ENCODE measurements at regions not wholly inside any gene's neighbourhood (a gene's known extent, or its start where the extent isn't known, plus 50 kb on each side); places are given as distances from the start of the nearest gene placed in this dataset.

GRCh38 chr1:82813386-82813785, 1012.7 kb downstream of the ADGRL2 start:
- Histone ChIP-seq H3K27ac (ENCODE audit: low read depth, low read length, poor library complexity, severe bottlenecking) (no peak overlapping the region), H3K4me3 (ENCODE audit: low read depth, low read length, poor library complexity, severe bottlenecking) (no peak overlapping the region), H3K9me3 (ENCODE audit: low read depth, low read length, poor library complexity, severe bottlenecking) (no peaks in the 10 kb centered on the region), H3K4me1 (ENCODE audit: insufficient read depth, low read length, poor library complexity, severe bottlenecking) (no peaks in the 10 kb centered on the region), H3K36me3 (ENCODE audit: insufficient read depth, low read length, poor library complexity, severe bottlenecking) (no peaks in the 10 kb centered on the region), H3K27me3 (replicated peaks; ENCODE audit: insufficient read depth, low read depth, low read length, poor library complexity) (peaks cover 27% of the 10 kb centered on the region)
- TF ChIP-seq EZH2 (IDR thresholded peaks at IDR 0.05; ENCODE audit: borderline replicate concordance, low read depth, low read length, poor library complexity, severe bottlenecking) (no peak), CTCF (conservative IDR thresholded peaks at IDR 0.05; ENCODE audit: low read depth, low read length) (no peak)
- ChIA-PET POLR2A (ENCODE audit: low non-redundant PET) (no interaction called here), CTCF (no interaction called here)
- no peak for DNase-seq (ENCODE audit: low spot score)
- BruUV-seq (replicated peaks), result no TSS peak
- intact Hi-C loops (cut with micrococcal nuclease; ENCODE audit: unreplicated experiment), result no loop called here

GRCh38 chr1:82810601-82811000, 1009.9 kb downstream of the ADGRL2 start:
- ChIA-PET CTCF (no interaction called here), POLR2A (ENCODE audit: low non-redundant PET) (no interaction called here)
- H3K27ac ChIP-seq (ENCODE audit: low read depth, low read length, poor library complexity, severe bottlenecking), result no peak overlapping the region
- H3K4me1 ChIP-seq (ENCODE audit: insufficient read depth, low read length, poor library complexity, severe bottlenecking), result no peaks in the 10 kb centered on the region
- H3K27me3 ChIP-seq (replicated peaks; ENCODE audit: insufficient read depth, low read depth, low read length, poor library complexity), result peaks cover 29% of the 10 kb centered on the region
- no peaks in the 10 kb centered on the region for H3K9me3 ChIP-seq (ENCODE audit: low read depth, low read length, poor library complexity, severe bottlenecking)
- no peak for DNase-seq (ENCODE audit: low spot score)
- intact Hi-C loops (cut with micrococcal nuclease; ENCODE audit: unreplicated experiment), result no loop called here
- H3K36me3 ChIP-seq (ENCODE audit: insufficient read depth, low read length, poor library complexity, severe bottlenecking), result no peaks in the 10 kb centered on the region
- no TSS peak for BruUV-seq (replicated peaks)
- no peak for TF ChIP-seq EZH2 (IDR thresholded peaks at IDR 0.05; ENCODE audit: borderline replicate concordance, low read depth, low read length, poor library complexity, severe bottlenecking)
- no peak for TF ChIP-seq CTCF (conservative IDR thresholded peaks at IDR 0.05; ENCODE audit: low read depth, low read length)
- H3K4me3 ChIP-seq (ENCODE audit: low read depth, low read length, poor library complexity, severe bottlenecking), result no peak overlapping the region

- intact Hi-C loops (cut with micrococcal nuclease; ENCODE audit: unreplicated experiment), result loop anchor here (5.0 kb wide), 1 partner anchor 45 kb away; no protein-coding TSS in a partner anchor
- H3K27ac ChIP-seq (ENCODE audit: low read depth, low read length, poor library complexity, severe bottlenecking), result no peak overlapping the region
- no peak overlapping the region for H3K4me3 ChIP-seq (ENCODE audit: low read depth, low read length, poor library complexity, severe bottlenecking)
- no peaks in the 10 kb centered on the region for H3K9me3 ChIP-seq (ENCODE audit: low read depth, low read length, poor library complexity, severe bottlenecking)
- H3K36me3 ChIP-seq (ENCODE audit: insufficient read depth, low read length, poor library complexity, severe bottlenecking), result no peaks in the 10 kb centered on the region
- TF ChIP-seq CTCF (conservative IDR thresholded peaks at IDR 0.05; ENCODE audit: low read depth, low read length), result no peak
- TF ChIP-seq EZH2 (IDR thresholded peaks at IDR 0.05; ENCODE audit: borderline replicate concordance, low read depth, low read length, poor library complexity, severe bottlenecking), result no peak
- DNase-seq (ENCODE audit: low spot score), result no peak
- peaks cover 25% of the 10 kb centered on the region for H3K27me3 ChIP-seq (replicated peaks; ENCODE audit: insufficient read depth, low read depth, low read length, poor library complexity)
- BruUV-seq (replicated peaks), result no TSS peak
- CTCF ChIA-PET, result no interaction called here
- H3K4me1 ChIP-seq (ENCODE audit: insufficient read depth, low read length, poor library complexity, severe bottlenecking), result no peaks in the 10 kb centered on the region
- POLR2A ChIA-PET (ENCODE audit: low non-redundant PET), result no interaction called here
These were observed 1006.8 kb downstream of the ADGRL2 start for GRCh38 chr1:82807563-82807962.

Measured in A673 (cell line).